ENCODE measurements at regions not wholly inside any gene's neighbourhood (a gene's known extent, or its start where the extent isn't known, plus 50 kb on each side); places are given as distances from the start of the nearest gene placed in this dataset.

DNA sequence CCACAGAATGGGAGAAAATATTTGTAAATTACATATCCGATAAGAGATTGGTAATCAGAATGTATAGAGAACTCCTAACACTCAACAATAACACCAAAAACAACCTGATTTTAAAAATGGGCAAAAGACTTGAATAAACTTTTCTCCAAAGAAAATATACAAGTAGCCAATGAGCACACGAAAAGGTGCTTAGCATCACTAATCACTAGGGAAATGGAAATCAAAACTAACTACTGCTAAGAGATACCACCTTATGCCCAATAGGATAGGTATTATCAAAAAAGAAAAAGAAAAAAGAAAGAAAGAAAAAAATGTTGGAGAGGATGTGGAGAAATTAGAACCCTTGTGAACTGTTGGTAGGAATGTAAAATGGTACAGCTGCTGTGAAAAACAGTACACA is 212.1 kb downstream of the TLR4 start:
- Mint-ChIP-seq H3K9me3 (peaks cover 8% of the 10 kb centered on the region), H3K27me3 (ENCODE audit: insufficient read depth, low read depth) (no peaks in the 10 kb centered on the region), H3K4me1 (no peaks in the 10 kb centered on the region), H3K4me3 (no peak overlapping the region), H3K36me3 (no peaks in the 10 kb centered on the region), H3K27ac (no peak overlapping the region)
- Histone ChIP-seq H4K20me1 (ENCODE audit: low read depth) (no peaks in the 10 kb centered on the region), H3K9me3 (ENCODE audit: low read depth) (peaks cover 9% of the 10 kb centered on the region), H3K4me1 (no peaks in the 10 kb centered on the region), H3K9ac (no peak overlapping the region), H3K36me3 (no peaks in the 10 kb centered on the region), H3K27ac (no peak overlapping the region), H3K4me3 (no peak overlapping the region), H3K27me3 (no peaks in the 10 kb centered on the region), H3F3A (ENCODE audit: low read depth) (no peaks in the 10 kb centered on the region), H3K4me2 (no peak overlapping the region), H3K79me2 (ENCODE audit: low read depth) (no peaks in the 10 kb centered on the region), H2AFZ (replicated peaks) (no peak overlapping the region)
- no peak for DNase-seq (ENCODE audit: low spot score)
- TF ChIP-seq EZH2 (IDR thresholded peaks at IDR 0.05) (no peak), EZH2phosphoT487 (IDR thresholded peaks at IDR 0.05) (no peak)
- TF ChIP-seq, protein P1, sequence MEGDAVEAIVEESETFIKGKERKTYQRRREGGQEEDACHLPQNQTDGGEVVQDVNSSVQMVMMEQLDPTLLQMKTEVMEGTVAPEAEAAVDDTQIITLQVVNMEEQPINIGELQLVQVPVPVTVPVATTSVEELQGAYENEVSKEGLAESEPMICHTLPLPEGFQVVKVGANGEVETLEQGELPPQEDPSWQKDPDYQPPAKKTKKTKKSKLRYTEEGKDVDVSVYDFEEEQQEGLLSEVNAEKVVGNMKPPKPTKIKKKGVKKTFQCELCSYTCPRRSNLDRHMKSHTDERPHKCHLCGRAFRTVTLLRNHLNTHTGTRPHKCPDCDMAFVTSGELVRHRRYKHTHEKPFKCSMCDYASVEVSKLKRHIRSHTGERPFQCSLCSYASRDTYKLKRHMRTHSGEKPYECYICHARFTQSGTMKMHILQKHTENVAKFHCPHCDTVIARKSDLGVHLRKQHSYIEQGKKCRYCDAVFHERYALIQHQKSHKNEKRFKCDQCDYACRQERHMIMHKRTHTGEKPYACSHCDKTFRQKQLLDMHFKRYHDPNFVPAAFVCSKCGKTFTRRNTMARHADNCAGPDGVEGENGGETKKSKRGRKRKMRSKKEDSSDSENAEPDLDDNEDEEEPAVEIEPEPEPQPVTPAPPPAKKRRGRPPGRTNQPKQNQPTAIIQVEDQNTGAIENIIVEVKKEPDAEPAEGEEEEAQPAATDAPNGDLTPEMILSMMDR (IDR thresholded peaks at IDR 0.05), result no peak

DNA sequence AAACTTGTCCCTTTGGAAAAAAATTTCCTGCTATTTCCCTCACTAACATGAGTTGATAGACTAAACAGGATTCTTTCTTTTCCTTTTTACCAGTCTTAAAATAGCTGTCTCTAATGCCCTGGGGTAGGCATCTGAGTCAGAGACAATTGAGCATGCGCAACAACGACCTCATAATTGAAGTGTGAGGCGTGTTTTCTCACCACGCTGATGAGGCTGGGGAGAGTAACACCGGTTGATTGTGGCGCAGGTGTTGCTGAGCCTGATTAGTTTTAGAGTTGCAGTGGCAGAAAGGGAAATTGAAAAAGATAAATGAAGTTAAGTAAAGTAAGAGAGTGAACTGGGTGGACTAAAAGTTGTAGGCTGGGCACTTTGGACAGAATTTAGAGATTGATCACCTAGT is 213.7 kb downstream of the TLR4 start:
- H3K79me2 ChIP-seq (ENCODE audit: low read depth), result no peaks in the 10 kb centered on the region
- no peaks in the 10 kb centered on the region for H3K9me3 Mint-ChIP-seq
- H3K4me3 ChIP-seq, result no peak overlapping the region
- H3K27me3 ChIP-seq, result no peaks in the 10 kb centered on the region
- H3K9ac ChIP-seq, result no peak overlapping the region
- no peaks in the 10 kb centered on the region for H3K4me1 ChIP-seq
- H3K27ac Mint-ChIP-seq, result no peak overlapping the region
- TF ChIP-seq, protein P1 (IDR thresholded peaks at IDR 0.05), result no peak
- TF ChIP-seq EZH2phosphoT487 (IDR thresholded peaks at IDR 0.05) (no peak), EZH2 (IDR thresholded peaks at IDR 0.05) (no peak)
- no peaks in the 10 kb centered on the region for H3K36me3 ChIP-seq
- DNase-seq (ENCODE audit: low spot score), result no peak
- H4K20me1 ChIP-seq (ENCODE audit: low read depth), result no peaks in the 10 kb centered on the region
- H2AFZ ChIP-seq (replicated peaks), result peak overlapping the region; percentile 44
- no peak overlapping the region for H3K27ac ChIP-seq
- no peaks in the 10 kb centered on the region for H3K9me3 ChIP-seq (ENCODE audit: low read depth)
- H3K27me3 Mint-ChIP-seq (ENCODE audit: insufficient read depth, low read depth), result no peaks in the 10 kb centered on the region
- H3K4me2 ChIP-seq, result no peak overlapping the region
- no peak overlapping the region for H3K4me3 Mint-ChIP-seq
- no peaks in the 10 kb centered on the region for H3K36me3 Mint-ChIP-seq
- H3K4me1 Mint-ChIP-seq, result no peaks in the 10 kb centered on the region
- H3F3A ChIP-seq (ENCODE audit: low read depth), result no peaks in the 10 kb centered on the region

DNA sequence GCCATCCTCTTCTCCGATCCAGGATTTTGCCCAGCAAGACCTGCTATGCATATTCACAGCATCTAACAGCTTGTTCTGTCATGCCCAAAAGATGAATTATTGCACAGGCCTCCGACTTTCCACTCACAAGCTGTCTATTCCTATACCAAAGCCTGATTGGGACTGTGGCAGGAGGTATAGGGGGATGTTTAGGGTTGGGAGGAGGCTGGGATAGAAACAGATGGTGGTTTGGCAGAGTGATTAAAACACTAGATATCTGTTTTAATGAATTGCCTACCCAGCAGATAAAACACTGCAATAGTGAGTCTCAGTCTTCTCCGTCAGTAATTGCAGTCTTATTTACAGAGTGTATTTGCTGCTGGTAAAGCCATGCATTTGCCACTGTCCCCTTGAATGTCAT is 215.3 kb downstream of the TLR4 start:
- Histone ChIP-seq H3K79me2 (ENCODE audit: low read depth) (no peaks in the 10 kb centered on the region), H3K9ac (no peak overlapping the region), H3F3A (ENCODE audit: low read depth) (no peaks in the 10 kb centered on the region), H3K27ac (no peak overlapping the region), H3K27me3 (no peaks in the 10 kb centered on the region), H2AFZ (replicated peaks) (no peak overlapping the region), H3K9me3 (ENCODE audit: low read depth) (no peaks in the 10 kb centered on the region), H3K36me3 (no peaks in the 10 kb centered on the region), H3K4me1 (no peaks in the 10 kb centered on the region), H3K4me2 (no peak overlapping the region), H4K20me1 (ENCODE audit: low read depth) (no peaks in the 10 kb centered on the region), H3K4me3 (no peak overlapping the region)
- Mint-ChIP-seq H3K4me1 (no peaks in the 10 kb centered on the region), H3K9me3 (no peaks in the 10 kb centered on the region), H3K36me3 (no peaks in the 10 kb centered on the region), H3K27ac (no peak overlapping the region), H3K4me3 (no peak overlapping the region), H3K27me3 (ENCODE audit: insufficient read depth, low read depth) (no peaks in the 10 kb centered on the region)
- DNase-seq (ENCODE audit: low spot score), result no peak
- no peak for TF ChIP-seq EZH2phosphoT487 (IDR thresholded peaks at IDR 0.05)
- TF ChIP-seq, protein P1 (IDR thresholded peaks at IDR 0.05), result no peak
- TF ChIP-seq EZH2 (IDR thresholded peaks at IDR 0.05), result no peak
